GM23338 (cell line): ENCODE measurements at regions not wholly inside any gene's neighbourhood (a gene's known extent, or its start where the extent isn't known, plus 50 kb on each side); places are given as distances from the start of the nearest gene placed in this dataset.

Source experiments
- ATAC-seq: fragments of 200-7000 bp; cut with Tn5 transposase; 3 replicates; pipeline ENCODE4 v1.9.1; 2020
- DNase-seq: peaks from one replicate; pipeline ENCODE4 v3.0.0-alpha.2; 2015; ENCODE audit warnings: low spot score
- H2AFZ ChIP-seq: fragments of 200-600 bp; sonication (generic); 2 replicates; pipeline ENCODE4 v1.8.0; 2016; ENCODE audit warnings: antibody characterized with exemption, mild to moderate bottlenecking, moderate library complexity
- H3F3A ChIP-seq: fragments of 200-600 bp; sonication (generic); replicated peaks from 2 replicates; pipeline ENCODE4 v1.8.0; 2017; ENCODE audit warnings: antibody characterized with exemption, mixed run types, low read depth
- H3K27ac ChIP-seq: fragments of 200-600 bp; sonication (generic); 2 replicates; pipeline ENCODE4 v1.6.1; 2016; ENCODE audit warnings: low read depth
- H3K27me3 ChIP-seq: fragments of 200-600 bp; sonication (generic); 2 replicates; pipeline ENCODE4 v1.8.0; 2016; ENCODE audit warnings: mild to moderate bottlenecking, mixed run types, moderate library complexity; ENCODE audit not compliant: insufficient read depth
- H3K36me3 ChIP-seq: fragments of 200-600 bp; sonication (generic); 2 replicates; pipeline ENCODE4 v1.8.0; 2016; ENCODE audit warnings: mild to moderate bottlenecking; ENCODE audit not compliant: insufficient read depth
- H3K4me1 ChIP-seq: fragments of 200-600 bp; sonication (generic); 2 replicates; pipeline ENCODE4 v1.8.0; 2016; ENCODE audit warnings: mild to moderate bottlenecking, moderate library complexity; ENCODE audit not compliant: insufficient read depth
- H3K4me2 ChIP-seq: fragments of 200-600 bp; sonication (generic); 2 replicates; pipeline ENCODE4 v1.7.1; 2017; ENCODE audit warnings: mixed run types
- H3K4me3 ChIP-seq: fragments of 200-600 bp; sonication (generic); 2 replicates; pipeline ENCODE4 v1.6.1; 2016; ENCODE audit warnings: mixed run types
- H3K79me2 ChIP-seq: fragments of 200-600 bp; sonication (generic); replicated peaks from 2 replicates; pipeline ENCODE4 v1.8.0; 2017; ENCODE audit warnings: mild to moderate bottlenecking; ENCODE audit not compliant: insufficient read depth
- H3K9me2 ChIP-seq: fragments of 200-600 bp; sonication (generic); 2 replicates; pipeline ENCODE4 v1.8.0; 2017; ENCODE audit not compliant: insufficient read depth
- H4K20me1 ChIP-seq: fragments of 200-600 bp; sonication (generic); replicated peaks from 2 replicates; pipeline ENCODE4 v1.8.0; 2017; ENCODE audit warnings: mild to moderate bottlenecking; ENCODE audit not compliant: insufficient read depth
- H3K27ac Mint-ChIP-seq: 2 replicates; pipeline ENCODE4 v1.8.0; 2020; ENCODE audit warnings: inconsistent platforms, mild to moderate bottlenecking, moderate library complexity, mixed read lengths
- H3K27me3 Mint-ChIP-seq: 3 replicates; pipeline ENCODE4 v1.8.0; 2022; ENCODE audit warnings: low read depth, mild to moderate bottlenecking, moderate library complexity, mixed read lengths, inconsistent platforms; ENCODE audit not compliant: insufficient read depth, poor library complexity
- H3K36me3 Mint-ChIP-seq: 3 replicates; pipeline ENCODE4 v1.8.0; 2021; ENCODE audit warnings: low read depth, mild to moderate bottlenecking, inconsistent platforms, moderate library complexity, mixed read lengths
- H3K4me1 Mint-ChIP-seq: 3 replicates; pipeline ENCODE4 v1.8.0; 2020; ENCODE audit warnings: mild to moderate bottlenecking, inconsistent platforms, mixed read lengths
- H3K4me3 Mint-ChIP-seq: 3 replicates; pipeline ENCODE4 v1.8.0; 2021; ENCODE audit warnings: moderate library complexity, mild to moderate bottlenecking, inconsistent platforms, mixed read lengths
- H3K9me3 Mint-ChIP-seq: 3 replicates; pipeline ENCODE4 v1.8.0; 2020; ENCODE audit warnings: moderate library complexity, mild to moderate bottlenecking, inconsistent platforms, mixed read lengths
- CREB1 ChIP-seq: fragments of 250-450 bp; sonication (Bioruptor Pico); IDR thresholded peaks from 2 replicates; pipeline ENCODE4 v1.5.0; 2020; ENCODE audit warnings: low read depth, mild to moderate bottlenecking, moderate library complexity
- EZH2 ChIP-seq: fragments of 200-600 bp; sonication (generic); IDR thresholded peaks from one replicate; pipeline ENCODE4 v1.8.0; 2017; ENCODE audit warnings: antibody characterized with exemption, mild to moderate bottlenecking, low read depth; ENCODE audit not compliant: unreplicated experiment
- EZH2phosphoT487 ChIP-seq: fragments of 200-600 bp; sonication (generic); IDR thresholded peaks from one replicate; pipeline ENCODE4 v1.8.1; 2018; ENCODE audit warnings: antibody characterized with exemption; ENCODE audit not compliant: unreplicated experiment
- JUNB ChIP-seq: IDR thresholded peaks from one replicate; pipeline ENCODE4 v1.6.1; 2016; ENCODE audit warnings: antibody characterized with exemption; ENCODE audit not compliant: unreplicated experiment
- POLR2AphosphoS5 ChIP-seq: IDR thresholded peaks from 2 replicates; pipeline ENCODE4 v1.6.1; 2016; ENCODE audit warnings: antibody characterized with exemption, low read depth
- REST ChIP-seq: IDR thresholded peaks from one replicate; pipeline ENCODE4 v1.6.1; 2018; ENCODE audit warnings: antibody characterized with exemption; ENCODE audit not compliant: unreplicated experiment
- STAT1 ChIP-seq: IDR thresholded peaks from one replicate; pipeline ENCODE4 v1.6.1; 2016; ENCODE audit warnings: antibody characterized with exemption; ENCODE audit not compliant: unreplicated experiment
- ZNF114 ChIP-seq: fragments of 250-450 bp; sonication (Bioruptor Pico); IDR thresholded peaks from 2 replicates; pipeline ENCODE4 v1.5.0; 2020; ENCODE audit warnings: mild to moderate bottlenecking, moderate library complexity
- ZNF331 ChIP-seq: fragments of 250-450 bp; sonication (Bioruptor Pico); IDR thresholded peaks from 2 replicates; pipeline ENCODE4 v1.5.0; 2020; ENCODE audit warnings: low read depth, mild to moderate bottlenecking, moderate library complexity
- TF ChIP-seq, protein P1 (sequence below), 2 experiments: fragments of 200-600 bp in 1 of 2; sonication (generic) in 1 of 2; conservative IDR thresholded peaks; 2 replicates each; pipeline versions ENCODE4 v1.5.1 to v1.6.1; 2016 to 2017; ENCODE audit warnings: antibody characterized with exemption in 2 of 2, low read depth in 2 of 2, mild to moderate bottlenecking in 2 of 2, moderate library complexity in 1 of 2
- TF ChIP-seq, protein P2 (sequence below): IDR thresholded peaks from 2 replicates; pipeline ENCODE4 v1.6.1; 2016; ENCODE audit warnings: antibody characterized with exemption

GRCh38 chr17:77847221-77848085, 111.0 kb upstream of the TNRC6C start (continued):
- TF ChIP-seq, protein P1, sequence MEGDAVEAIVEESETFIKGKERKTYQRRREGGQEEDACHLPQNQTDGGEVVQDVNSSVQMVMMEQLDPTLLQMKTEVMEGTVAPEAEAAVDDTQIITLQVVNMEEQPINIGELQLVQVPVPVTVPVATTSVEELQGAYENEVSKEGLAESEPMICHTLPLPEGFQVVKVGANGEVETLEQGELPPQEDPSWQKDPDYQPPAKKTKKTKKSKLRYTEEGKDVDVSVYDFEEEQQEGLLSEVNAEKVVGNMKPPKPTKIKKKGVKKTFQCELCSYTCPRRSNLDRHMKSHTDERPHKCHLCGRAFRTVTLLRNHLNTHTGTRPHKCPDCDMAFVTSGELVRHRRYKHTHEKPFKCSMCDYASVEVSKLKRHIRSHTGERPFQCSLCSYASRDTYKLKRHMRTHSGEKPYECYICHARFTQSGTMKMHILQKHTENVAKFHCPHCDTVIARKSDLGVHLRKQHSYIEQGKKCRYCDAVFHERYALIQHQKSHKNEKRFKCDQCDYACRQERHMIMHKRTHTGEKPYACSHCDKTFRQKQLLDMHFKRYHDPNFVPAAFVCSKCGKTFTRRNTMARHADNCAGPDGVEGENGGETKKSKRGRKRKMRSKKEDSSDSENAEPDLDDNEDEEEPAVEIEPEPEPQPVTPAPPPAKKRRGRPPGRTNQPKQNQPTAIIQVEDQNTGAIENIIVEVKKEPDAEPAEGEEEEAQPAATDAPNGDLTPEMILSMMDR (conservative IDR thresholded peaks at IDR 0.05; ENCODE audit: low read depth in 2 of 2), result no peak
- TF ChIP-seq REST, result no peak
- no peak for TF ChIP-seq STAT1
- no peak for TF ChIP-seq EZH2
- no peak for TF ChIP-seq JUNB
- no peak for TF ChIP-seq EZH2phosphoT487
- no peak for TF ChIP-seq ZNF114 (CRISPR knock-in tag)
- TF ChIP-seq, protein P2, sequence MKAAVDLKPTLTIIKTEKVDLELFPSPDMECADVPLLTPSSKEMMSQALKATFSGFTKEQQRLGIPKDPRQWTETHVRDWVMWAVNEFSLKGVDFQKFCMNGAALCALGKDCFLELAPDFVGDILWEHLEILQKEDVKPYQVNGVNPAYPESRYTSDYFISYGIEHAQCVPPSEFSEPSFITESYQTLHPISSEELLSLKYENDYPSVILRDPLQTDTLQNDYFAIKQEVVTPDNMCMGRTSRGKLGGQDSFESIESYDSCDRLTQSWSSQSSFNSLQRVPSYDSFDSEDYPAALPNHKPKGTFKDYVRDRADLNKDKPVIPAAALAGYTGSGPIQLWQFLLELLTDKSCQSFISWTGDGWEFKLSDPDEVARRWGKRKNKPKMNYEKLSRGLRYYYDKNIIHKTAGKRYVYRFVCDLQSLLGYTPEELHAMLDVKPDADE, result no peak
- TF ChIP-seq ZNF331 (CRISPR knock-in tag), result no peak

GRCh38 chr17:77848257-77848656, 110.2 kb upstream of the TNRC6C start:
- H3K4me3 Mint-ChIP-seq, result no peak overlapping the region
- H3K27ac Mint-ChIP-seq, result no peak overlapping the region
- no peaks in the 10 kb centered on the region for H4K20me1 ChIP-seq
- no peaks in the 10 kb centered on the region for H3K27me3 ChIP-seq
- H3K9me3 Mint-ChIP-seq, result no peaks in the 10 kb centered on the region
- ATAC-seq (no peak), DNase-seq (no peak)
- no peaks in the 10 kb centered on the region for H3K36me3 Mint-ChIP-seq
- peaks cover 9% of the 10 kb centered on the region for H3F3A ChIP-seq
- no peak overlapping the region for H3K27ac ChIP-seq
- H3K79me2 ChIP-seq, result no peaks in the 10 kb centered on the region
- no peak overlapping the region for H2AFZ ChIP-seq
- H3K4me3 ChIP-seq, result no peak overlapping the region
- no peak overlapping the region for H3K4me2 ChIP-seq
- H3K4me1 Mint-ChIP-seq, result no peaks in the 10 kb centered on the region
- peaks cover 2% of the 10 kb centered on the region; the same call in 1 of the 2 replicates for H3K9me2 ChIP-seq
- H3K27me3 Mint-ChIP-seq, result peaks cover 2% of the 10 kb centered on the region
- TF ChIP-seq CREB1 (no peak), POLR2AphosphoS5 (no peak), ZNF331 (CRISPR knock-in tag) (no peak), JUNB (no peak), EZH2phosphoT487 (no peak), ZNF114 (CRISPR knock-in tag) (no peak), STAT1 (no peak), EZH2 (no peak), REST (no peak)
- TF ChIP-seq, protein P2, result no peak
- TF ChIP-seq, protein P1 (conservative IDR thresholded peaks at IDR 0.05; ENCODE audit: low read depth in 2 of 2), result no peak
- no peaks in the 10 kb centered on the region for H3K36me3 ChIP-seq
- H3K4me1 ChIP-seq, result no peaks in the 10 kb centered on the region
